ENCODE measurements at regions not wholly inside any gene's neighbourhood (a gene's known extent, or its start where the extent isn't known, plus 50 kb on each side); places are given as distances from the start of the nearest gene placed in this dataset.

DNA sequence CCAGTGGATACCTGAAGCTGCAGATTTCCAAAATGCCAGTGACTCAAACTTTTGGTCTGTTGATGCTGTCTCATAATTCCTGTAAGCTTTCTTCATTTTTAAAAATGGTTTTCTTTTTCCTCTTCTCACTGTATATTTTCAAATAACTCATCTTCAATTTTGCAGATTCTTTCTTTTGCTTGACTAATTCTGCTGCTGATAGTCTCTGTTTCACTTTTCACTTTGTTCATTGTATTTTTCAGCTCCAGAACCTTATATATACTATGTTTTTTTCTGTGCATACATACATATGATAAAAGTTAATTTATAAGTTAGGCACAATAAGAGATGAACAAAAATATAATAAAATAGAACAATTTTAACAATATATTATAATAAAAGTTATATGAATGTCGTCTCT lies 237.7 kb upstream of the GPRIN3 start:
- no peak for DNase-seq (ENCODE audit: low read depth)

DNA sequence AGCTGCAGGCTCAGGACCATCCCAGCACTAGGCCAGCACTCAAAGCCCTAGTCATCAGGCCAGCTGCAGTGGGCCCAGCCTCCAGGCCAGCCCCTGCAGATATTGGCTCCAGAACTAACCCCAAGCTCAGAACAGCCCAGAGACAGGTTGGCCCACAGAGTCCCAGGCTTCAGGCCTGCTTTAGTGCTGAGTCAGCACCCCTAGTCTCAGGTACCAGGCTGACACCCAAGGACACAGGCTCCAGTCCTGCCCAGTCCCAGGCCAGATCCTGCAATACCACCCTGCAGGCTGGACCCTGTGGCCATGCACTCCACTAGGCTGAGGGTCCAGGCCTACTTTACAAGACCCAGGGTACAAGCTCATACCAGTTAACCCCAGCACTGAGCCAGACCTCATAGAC lies 234.4 kb upstream of the GPRIN3 start:
- no peak for DNase-seq (ENCODE audit: low read depth)

DNA sequence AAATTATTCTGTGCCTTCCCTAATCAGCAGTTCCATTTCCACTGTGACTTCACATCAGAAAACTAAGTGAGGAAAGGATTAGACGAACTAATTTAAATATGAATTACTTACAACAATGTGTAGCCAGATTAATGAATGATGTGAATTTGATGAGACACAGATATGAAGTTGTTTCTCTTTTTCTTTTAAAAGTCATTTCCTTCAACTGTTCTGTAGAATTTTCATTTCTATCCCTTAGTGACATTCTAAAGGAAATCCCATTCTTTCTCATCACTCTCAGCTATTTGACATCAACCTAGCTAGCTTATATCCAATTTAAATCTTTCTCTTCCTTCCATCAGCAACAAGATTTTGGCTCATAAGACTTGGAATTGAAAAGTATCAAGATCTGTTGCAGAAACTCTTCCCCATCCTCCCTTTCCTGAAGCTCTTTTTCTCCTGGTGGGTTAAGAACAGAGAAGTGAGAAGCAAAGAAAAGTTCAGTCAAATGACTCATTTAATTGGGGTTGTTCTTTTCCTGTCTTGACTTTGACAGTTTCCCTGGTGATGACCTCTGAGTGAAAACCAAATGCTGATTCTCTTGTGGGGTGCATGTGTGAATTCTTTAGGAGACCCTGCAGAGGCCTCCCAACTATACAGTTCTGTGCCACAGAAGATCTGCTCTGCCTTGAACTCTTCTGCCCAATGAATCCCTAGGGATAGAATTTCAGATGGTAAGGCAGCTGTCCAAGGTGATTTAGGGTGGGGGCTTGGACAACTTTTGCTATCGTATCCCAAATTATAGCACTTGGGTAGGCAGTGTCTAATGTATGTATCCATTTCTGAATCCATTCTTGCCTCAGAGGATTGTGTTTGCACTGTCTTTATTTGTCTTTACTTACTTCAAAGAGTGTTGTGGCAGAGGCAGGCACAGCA lies 232.5 kb upstream of the GPRIN3 start:
- DNase-seq (ENCODE audit: low read depth) = no peak

DNA sequence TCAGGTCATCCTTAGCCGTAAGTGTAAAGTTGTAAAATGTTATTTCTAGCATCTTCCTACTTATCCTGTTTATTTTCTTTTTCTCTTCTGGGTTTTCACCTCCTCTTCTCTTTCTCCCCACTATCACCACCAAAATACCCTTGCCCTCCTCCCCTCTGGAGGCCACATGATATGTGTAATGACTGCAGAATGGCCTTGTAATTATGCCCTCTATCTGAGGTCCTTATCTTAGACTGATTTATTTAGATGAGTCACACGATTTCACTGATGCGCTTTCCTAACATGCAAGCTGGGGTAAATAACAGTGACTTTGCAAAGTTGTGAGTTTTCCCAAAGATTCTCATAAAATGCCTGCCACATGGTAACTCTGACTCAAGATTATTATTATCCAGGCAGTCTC lies 231.8 kb upstream of the GPRIN3 start:
- peak; percentile 27 for DNase-seq (ENCODE audit: low read depth)

DNA sequence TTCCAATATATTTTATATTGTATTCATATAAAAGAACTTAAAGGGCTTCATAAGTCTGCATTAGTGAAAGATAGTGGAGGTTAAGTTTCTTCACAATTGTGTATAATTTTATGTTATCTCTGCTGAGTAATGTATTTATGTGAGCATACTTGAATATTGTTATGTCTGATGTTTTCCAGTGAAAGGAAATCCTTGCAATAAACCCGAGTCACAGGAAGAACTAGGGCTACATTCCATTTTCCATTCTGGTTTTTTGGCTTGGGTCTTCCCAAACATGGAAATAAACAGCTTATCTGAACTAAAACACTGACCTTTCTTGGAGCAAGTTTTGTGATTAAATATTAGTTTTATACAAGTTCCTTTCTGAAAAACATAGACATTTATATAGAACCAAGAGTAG lies 231.3 kb upstream of the GPRIN3 start:
- no peak for DNase-seq (ENCODE audit: low read depth)

DNA sequence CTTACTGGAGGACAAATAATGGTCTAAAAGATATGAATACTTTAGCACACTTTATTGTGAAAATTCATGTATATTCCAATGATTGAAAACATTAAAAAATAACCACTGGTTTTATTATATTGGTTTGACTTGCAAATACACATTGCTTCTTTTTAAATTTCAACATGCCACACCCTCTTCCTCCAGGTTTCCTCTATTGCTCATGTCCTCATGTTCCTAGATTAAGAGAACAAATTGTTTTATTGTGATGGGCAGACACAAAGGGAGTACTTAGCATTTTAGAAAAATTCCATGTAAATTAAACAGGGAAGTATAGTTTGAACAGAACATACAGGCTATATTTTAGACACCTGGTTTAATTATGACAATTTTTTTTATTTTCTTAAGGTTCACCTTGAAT lies 230.6 kb upstream of the GPRIN3 start:
- DNase-seq (ENCODE audit: low read depth) = no peak

DNA sequence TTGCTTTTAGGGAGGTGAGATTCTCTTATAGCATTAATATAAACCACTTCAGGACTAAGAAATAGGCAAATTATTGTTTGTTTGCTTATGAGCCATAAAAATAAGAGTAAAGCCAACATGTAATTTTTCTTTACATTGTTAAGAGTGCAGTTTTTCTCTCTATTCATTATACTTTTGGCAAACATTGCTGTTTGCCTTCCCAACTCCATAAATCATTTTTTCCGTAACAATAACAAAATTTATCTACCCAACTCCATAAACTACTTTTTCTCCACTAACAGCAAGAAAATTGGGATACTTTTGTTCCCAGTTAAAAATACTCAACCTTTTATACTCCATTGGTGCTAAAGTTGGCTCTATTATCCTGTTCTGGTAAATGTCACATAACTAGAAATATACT lies 229.7 kb upstream of the GPRIN3 start:
- no peak for DNase-seq (ENCODE audit: low read depth)

DNA sequence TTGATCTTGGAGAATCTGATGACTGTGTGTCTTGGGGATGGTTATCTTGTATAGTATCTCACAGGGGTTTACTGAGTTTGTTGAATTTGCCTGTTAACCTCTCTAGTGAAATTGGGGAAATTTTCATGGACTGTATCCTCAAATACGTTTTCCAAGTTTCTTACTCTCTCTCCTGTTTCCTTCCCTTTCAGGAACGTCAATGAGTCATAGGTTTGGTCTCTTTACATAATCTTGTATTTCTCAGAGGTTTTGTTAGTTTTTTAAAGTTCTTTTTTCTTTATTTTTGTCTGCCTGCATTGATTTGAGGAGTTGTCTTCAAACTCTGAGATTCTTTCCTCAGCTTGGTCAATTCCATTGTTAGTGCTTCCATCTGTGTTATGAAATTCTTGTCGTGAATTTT lies 227.7 kb upstream of the GPRIN3 start:
- no peak for DNase-seq (ENCODE audit: low read depth)

DNA sequence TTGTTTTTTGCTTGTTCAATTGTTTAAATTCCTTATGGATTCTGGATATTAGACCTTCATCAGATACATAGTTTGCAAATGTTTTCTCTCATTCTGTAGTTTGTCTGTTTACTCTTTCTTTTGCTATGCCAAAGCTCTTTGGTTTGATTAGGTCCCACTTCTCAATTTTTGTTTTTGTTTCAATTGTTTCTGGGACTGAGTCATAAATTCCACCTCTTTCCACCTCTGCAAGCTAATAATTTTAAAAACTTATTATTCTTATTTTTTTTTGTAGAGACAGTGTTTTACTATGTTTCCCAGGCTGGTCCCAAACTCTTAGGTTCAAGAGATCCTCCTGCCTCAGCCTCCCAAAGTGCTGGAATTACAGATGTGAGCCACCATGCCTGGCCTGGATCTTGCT lies 226.8 kb upstream of the GPRIN3 start:
- no peak for DNase-seq (ENCODE audit: low read depth)

DNA sequence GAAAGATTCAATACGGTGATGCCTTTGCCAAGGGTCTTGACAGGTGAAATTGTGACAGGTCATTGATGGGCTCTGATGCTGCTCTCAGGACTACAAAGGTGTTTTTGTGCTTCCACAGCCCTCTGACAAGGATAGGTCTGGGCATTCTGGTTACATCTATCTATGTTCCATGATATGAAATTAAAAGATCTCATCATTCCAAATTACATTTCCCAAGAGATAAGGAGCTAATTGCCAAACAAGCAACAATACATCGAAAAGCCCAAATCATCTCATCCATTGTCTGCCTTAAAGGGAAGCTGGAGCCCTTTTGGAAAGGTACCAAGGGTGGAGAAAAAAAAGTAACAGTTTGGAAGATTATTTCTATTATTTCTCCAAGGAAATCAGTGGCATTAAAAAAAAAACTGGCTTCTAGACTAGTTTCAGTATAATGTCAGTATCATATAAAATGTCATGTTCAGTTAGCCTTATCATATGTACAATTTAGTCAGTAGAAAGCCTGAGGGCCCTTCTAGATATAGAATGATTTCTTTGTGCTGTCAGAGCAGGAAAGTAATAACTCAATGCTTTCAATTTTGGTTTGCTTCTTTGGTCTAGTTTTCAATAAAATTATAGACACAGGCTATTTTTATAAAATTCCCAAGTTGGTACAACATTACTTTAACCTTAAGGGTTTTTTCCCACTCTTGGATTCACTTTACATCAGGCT lies 224.5 kb upstream of the GPRIN3 start:
- no peak for DNase-seq (ENCODE audit: low read depth)

DNA sequence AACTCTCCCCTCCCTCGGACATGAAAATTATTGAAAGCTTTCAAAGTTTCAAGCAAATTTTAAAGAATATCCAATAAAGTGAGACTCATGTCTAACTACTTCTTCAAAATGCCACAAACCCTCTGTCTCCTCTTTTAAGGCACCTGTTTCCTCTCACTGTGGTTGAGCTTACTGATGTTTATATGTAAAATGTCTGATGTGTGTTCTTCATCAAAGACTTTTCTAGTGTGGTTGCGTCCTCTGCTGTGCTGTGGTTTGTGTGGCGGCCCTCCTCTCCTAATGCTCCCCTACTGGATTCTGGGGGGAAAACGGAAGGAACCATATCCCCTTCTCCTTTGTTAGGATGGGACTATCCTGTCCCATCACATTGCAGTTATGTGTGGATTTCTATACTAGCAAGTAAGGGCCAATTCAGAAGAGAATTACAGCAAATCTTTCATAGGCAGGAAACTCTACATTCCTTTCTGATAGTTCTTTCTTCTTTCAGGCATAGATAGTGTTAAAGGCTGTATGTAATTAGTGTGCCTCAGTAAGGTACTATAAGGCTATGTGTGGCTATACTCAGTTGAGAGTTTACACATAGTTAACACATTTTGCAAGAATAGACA lies 221.0 kb upstream of the GPRIN3 start:
- DNase-seq (ENCODE audit: low read depth) = no peak

DNA sequence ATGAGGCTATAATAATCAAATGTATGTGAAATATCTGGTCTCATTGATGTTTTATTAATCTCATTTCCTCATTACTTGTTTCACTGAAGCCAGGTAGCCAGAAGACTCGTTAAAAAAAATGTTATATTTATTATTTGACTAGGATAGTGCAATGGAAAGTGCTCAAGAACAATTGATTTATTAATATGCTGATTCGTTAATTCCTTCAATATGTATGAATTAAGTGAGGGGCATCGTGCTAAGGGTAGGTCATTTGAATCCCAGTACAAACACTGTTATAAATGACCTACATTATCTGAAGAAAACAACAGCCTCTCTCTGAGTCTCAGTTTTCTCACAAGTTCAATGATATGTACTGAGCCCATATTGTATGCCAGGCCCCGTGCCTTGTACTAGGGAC lies 214.2 kb upstream of the GPRIN3 start:
- DNase-seq (ENCODE audit: low read depth) = no peak

DNA sequence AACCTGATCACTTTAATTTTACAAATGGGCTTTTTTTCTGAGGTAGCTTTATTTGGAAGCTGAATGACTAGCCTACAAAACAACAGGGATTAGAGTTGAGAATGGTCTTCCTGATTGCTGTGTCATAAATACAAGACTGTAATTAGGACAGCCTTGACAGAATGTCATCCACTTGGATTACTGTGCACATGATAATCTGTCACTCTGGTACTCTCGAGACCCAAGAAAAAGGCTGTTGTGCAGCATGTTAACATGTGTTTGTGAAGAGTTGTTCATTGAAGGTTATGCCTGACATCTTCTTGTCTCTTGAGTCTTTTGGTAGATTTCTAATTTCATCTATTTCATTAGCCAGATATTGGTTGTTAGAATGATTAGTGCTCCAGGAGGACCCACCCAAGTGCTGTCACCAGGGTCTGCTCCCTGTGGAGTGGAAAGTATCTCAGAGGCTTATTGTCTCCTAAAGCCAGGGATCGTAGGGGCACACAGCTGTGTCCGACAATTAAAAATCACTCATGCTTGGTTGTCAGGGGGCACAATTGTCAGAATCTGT lies 212.2 kb upstream of the GPRIN3 start:
- DNase-seq (ENCODE audit: low read depth) = no peak

DNA sequence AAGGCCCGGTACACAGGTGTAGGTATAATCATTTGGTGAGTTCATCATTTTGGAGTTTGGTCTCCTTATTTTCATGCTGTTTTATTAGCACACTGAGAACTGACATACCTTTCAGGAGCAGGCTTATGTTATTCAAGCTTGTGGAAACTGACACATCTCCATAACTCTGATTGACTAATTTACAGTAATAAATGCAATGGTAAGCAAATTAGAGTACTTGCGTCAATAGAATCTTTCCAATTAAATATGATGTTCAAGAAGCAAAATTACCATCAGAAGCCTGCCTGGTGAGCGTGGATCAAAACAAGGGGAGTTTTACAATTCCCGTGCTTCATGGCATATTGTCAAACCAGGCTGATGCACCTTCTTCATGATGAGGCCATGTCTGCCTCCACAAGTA lies 210.7 kb upstream of the GPRIN3 start:
- no peak for DNase-seq (ENCODE audit: low read depth)

DNA sequence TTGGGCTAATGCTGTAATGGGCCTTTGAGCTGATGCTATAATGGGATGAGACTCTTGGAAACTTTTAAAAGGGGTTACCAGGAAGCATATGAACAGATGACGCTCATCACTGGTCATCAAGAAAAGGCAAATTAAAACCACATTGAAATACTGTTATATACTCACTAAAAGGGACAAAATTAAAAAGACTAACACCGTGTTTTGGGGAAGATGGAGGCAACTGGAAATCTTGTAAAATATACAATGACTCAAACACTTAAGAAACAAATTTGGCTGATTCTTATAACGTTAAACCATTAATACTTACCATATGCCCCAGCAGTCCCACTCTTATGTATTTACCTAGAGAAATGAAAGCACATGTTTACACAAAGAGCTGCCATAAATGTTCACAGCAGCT lies 207.2 kb upstream of the GPRIN3 start:
- no peak for DNase-seq (ENCODE audit: low read depth)

DNA sequence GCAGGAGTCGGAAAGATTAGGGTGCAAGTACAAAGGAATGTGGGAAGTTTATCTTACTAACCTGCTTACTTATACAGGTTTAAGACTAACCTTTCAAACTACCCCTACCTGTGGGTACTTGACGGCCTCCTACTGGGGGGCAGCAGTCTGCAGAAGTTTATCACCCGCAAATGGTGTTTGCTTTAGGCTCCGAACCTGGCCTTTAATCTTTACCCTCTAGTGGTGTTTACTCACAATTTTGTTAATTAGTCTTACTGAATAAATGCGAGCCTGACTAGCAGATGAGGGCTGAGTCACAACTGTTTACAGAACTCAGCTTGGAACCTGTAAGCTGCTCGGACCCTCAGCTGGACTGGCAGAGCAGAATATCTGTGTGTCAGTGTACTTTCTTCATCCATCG lies 204.2 kb upstream of the GPRIN3 start:
- DNase-seq (ENCODE audit: low read depth) = no peak

DNA sequence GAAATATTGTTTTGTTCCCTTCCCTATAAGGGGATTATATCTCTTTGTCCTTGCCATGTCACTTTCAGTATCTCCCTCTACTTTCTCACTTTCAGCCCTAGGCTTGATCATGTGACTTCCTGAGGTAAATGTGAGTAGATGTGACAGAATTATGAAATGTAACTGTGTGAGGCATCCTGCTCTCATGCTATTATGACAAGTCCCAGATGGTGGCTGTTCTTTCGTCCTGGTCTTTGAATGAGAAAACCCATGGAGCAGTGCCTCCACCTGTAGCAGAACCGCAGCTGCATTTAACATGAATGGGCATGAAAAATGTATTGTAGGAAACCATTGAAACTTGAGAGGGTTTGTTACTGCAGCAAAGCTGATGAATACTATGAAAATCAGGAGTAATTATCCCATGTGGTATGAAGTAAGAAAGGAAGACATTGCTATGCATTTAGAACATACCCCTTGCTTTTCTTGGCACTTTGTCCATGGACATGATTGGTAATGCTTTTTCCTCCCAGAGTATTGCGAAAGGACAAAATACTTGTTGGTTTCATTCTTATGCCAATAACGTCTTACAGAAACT lies 202.2 kb upstream of the GPRIN3 start:
- peak; percentile 21 for DNase-seq (ENCODE audit: low read depth)

DNA sequence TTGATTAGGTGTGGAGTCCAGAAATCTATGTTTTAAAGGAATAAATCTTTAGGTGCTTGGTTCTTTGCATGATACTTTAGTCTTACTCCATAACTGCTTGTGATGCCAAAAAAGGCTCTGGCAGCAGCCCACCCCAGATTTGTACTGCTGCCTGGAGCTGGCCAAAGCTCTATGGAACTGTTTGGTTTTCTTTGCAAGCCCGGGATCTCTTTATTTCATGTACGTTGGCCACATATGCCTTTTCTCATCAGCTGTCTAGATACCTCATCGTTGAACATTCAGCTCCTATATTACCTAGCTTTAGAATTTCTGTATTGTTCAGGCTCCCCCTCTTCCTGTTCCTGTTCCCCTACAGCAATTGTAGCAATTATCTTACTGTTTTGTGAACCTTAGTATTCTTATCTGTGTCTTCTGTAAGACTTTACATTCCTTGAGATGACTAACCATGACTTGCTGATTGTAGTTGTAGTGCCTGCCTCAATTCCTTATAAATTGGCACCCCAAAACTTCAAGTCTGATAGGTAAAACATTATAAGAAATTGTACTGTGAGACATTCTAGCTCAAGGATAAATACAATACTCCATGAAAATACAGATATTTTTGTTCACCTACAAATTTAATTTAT lies 199.4 kb upstream of the GPRIN3 start:
- no peak for DNase-seq (ENCODE audit: low read depth)

DNA sequence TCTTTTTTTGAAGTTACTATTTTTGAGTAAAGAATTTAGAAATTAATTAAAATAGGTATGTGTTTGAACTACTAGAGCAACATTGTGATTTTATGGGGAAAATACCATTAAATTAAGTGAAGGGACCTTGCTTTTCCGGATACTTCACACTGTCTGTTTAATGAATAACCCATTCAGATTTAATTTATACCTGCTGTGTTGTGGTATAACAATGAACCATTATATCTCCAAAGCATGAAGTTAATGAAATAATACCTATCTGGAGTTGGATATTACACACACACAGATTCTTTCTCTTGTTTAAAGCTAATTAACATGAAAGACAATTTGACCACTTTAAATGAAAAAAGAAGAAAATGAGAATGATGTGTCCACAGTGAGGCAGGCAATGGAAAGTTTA lies 195.0 kb upstream of the GPRIN3 start:
- DNase-seq (ENCODE audit: low read depth) = no peak

DNA sequence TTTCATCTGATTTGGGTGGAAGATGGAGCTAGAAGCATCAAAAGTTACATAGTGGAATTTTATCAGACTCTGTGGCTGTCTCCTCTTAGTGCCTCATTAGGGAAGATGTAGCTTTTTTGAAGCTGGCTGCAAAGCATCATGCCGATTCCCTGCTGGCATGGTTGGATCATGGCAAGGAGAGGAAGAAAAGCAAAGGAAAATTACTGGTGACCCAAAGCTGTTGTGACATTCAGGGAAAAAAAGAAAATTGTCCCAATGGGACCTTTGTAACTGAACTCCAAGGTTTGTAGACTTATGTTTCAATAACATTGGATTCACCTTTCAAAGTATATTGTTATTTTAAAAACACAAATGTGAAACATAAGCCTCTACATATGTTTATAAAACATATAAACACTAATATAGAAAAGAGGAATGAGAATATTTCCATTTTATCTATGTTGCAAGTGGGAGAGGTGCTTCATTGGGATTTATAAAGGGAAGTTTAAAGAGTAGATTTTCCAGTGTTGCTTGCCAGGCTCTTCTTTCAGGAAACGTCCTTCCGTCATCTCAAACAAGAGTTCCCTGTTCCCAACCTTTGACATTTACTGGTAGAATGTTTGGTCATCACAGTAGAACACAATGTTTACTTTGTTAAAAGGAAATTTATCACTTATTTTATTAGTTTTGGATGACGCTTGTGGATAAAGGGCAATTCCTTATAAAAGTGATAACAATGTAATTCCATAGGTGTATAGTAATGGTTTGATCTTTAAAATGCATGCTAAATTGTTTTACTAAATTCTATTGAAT lies 190.1 kb upstream of the GPRIN3 start:
- no peak for DNase-seq (ENCODE audit: low read depth)

DNA sequence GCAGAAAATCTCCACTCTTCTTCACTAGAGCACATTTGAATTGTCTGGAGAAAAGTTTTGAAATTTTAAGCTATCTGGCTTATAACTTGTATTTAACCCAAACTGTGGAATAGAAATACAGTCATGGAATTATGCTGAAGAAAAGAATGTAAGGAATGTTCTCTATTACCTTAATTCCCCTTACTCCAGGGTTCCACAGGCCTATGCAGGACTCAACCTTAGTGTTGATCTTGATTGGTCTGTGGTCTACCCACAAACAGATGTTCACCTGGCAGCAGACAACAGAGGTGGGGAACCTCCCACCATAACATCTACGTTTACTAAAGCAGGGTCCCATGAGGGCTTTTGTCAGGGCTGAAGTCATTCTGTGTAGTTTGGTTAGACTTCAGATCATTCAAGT lies 189.3 kb upstream of the GPRIN3 start:
- no peak for DNase-seq (ENCODE audit: low read depth)
